HEK293 (cell line): ENCODE measurements at regions not wholly inside any gene's neighbourhood (a gene's known extent, or its start where the extent isn't known, plus 50 kb on each side); places are given as distances from the start of the nearest gene placed in this dataset.
"Not testable (repeated sequence)": the region's sequence is repeated elsewhere in the genome, so short reads cannot be mapped to it uniquely, and the experiment has no call there.

Source experiments
- ZNF157 ChIP-seq: fragments of 450-650 bp; formaldehyde crosslinking; IDR thresholded peaks from 2 replicates; pipeline ENCODE4 v1.5.1; 2016; ENCODE audit warnings: missing biosample characterization, missing genetic modification characterization
- ZNF239 ChIP-seq: fragments of 450-650 bp; formaldehyde crosslinking; IDR thresholded peaks from 2 replicates; pipeline ENCODE4 v1.5.1; 2016; ENCODE audit warnings: missing biosample characterization, missing genetic modification characterization
- ZNF324 ChIP-seq: fragments of 450-650 bp; formaldehyde crosslinking; IDR thresholded peaks from 2 replicates; pipeline ENCODE4 v1.5.1; 2016; ENCODE audit warnings: missing biosample characterization, missing genetic modification characterization
- ZNF629 ChIP-seq: fragments of 450-650 bp; formaldehyde crosslinking; IDR thresholded peaks from 2 replicates; pipeline ENCODE4 v1.5.1; 2017; ENCODE audit warnings: missing biosample characterization, missing genetic modification characterization
- TF ChIP-seq, protein P1 (sequence below): fragments of 450-650 bp; formaldehyde crosslinking; IDR thresholded peaks from 2 replicates; pipeline ENCODE4 v1.5.1; 2016; ENCODE audit warnings: missing biosample characterization, missing genetic modification characterization

DNA sequence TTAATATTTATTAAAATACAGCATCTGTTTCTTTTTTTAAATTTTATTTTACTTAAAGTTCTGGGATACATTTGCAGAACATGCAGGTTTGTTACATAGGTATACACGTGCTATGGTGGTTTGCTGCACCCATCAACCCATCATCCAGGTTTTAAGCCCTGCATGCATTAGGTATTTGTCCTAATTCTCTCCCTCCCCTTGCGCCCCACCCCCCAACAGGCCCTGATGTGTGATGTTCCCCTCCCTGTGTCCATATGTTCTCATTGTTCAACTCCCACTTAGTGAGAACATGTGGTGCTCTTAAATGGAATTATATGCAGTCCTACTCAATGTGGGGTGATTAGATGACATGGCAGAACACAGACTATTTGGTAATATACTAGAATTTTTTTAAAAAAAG, 1147.7 kb upstream of the ALCAM start:
- TF ChIP-seq, protein P1, sequence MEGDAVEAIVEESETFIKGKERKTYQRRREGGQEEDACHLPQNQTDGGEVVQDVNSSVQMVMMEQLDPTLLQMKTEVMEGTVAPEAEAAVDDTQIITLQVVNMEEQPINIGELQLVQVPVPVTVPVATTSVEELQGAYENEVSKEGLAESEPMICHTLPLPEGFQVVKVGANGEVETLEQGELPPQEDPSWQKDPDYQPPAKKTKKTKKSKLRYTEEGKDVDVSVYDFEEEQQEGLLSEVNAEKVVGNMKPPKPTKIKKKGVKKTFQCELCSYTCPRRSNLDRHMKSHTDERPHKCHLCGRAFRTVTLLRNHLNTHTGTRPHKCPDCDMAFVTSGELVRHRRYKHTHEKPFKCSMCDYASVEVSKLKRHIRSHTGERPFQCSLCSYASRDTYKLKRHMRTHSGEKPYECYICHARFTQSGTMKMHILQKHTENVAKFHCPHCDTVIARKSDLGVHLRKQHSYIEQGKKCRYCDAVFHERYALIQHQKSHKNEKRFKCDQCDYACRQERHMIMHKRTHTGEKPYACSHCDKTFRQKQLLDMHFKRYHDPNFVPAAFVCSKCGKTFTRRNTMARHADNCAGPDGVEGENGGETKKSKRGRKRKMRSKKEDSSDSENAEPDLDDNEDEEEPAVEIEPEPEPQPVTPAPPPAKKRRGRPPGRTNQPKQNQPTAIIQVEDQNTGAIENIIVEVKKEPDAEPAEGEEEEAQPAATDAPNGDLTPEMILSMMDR: not testable (repeated sequence)
- not testable (repeated sequence) for TF ChIP-seq ZNF324 (tag by site-specific recombination); ZNF629; ZNF157; ZNF239
